GM23338 (cell line): ENCODE measurements at regions not wholly inside any gene's neighbourhood (a gene's known extent, or its start where the extent isn't known, plus 50 kb on each side); places are given as distances from the start of the nearest gene placed in this dataset.

Experiments
- ATAC-seq: fragments of 200-7000 bp; cut with Tn5 transposase; 3 replicates; pipeline ENCODE4 v1.9.1; 2020
- DNase-seq: peaks from one replicate; pipeline ENCODE4 v3.0.0-alpha.2; 2015; ENCODE audit warnings: low spot score
- H2AFZ ChIP-seq: fragments of 200-600 bp; sonication (generic); 2 replicates; pipeline ENCODE4 v1.8.0; 2016; ENCODE audit warnings: antibody characterized with exemption, mild to moderate bottlenecking, moderate library complexity
- H3F3A ChIP-seq: fragments of 200-600 bp; sonication (generic); replicated peaks from 2 replicates; pipeline ENCODE4 v1.8.0; 2017; ENCODE audit warnings: antibody characterized with exemption, mixed run types, low read depth
- H3K27ac ChIP-seq: fragments of 200-600 bp; sonication (generic); 2 replicates; pipeline ENCODE4 v1.6.1; 2016; ENCODE audit warnings: low read depth
- H3K27me3 ChIP-seq: fragments of 200-600 bp; sonication (generic); 2 replicates; pipeline ENCODE4 v1.8.0; 2016; ENCODE audit warnings: mild to moderate bottlenecking, mixed run types, moderate library complexity; ENCODE audit not compliant: insufficient read depth
- H3K36me3 ChIP-seq: fragments of 200-600 bp; sonication (generic); 2 replicates; pipeline ENCODE4 v1.8.0; 2016; ENCODE audit warnings: mild to moderate bottlenecking; ENCODE audit not compliant: insufficient read depth
- H3K4me1 ChIP-seq: fragments of 200-600 bp; sonication (generic); 2 replicates; pipeline ENCODE4 v1.8.0; 2016; ENCODE audit warnings: mild to moderate bottlenecking, moderate library complexity; ENCODE audit not compliant: insufficient read depth
- H3K4me2 ChIP-seq: fragments of 200-600 bp; sonication (generic); 2 replicates; pipeline ENCODE4 v1.7.1; 2017; ENCODE audit warnings: mixed run types
- H3K4me3 ChIP-seq: fragments of 200-600 bp; sonication (generic); 2 replicates; pipeline ENCODE4 v1.6.1; 2016; ENCODE audit warnings: mixed run types
- H3K79me2 ChIP-seq: fragments of 200-600 bp; sonication (generic); replicated peaks from 2 replicates; pipeline ENCODE4 v1.8.0; 2017; ENCODE audit warnings: mild to moderate bottlenecking; ENCODE audit not compliant: insufficient read depth
- H3K9me2 ChIP-seq: fragments of 200-600 bp; sonication (generic); 2 replicates; pipeline ENCODE4 v1.8.0; 2017; ENCODE audit not compliant: insufficient read depth
- H4K20me1 ChIP-seq: fragments of 200-600 bp; sonication (generic); replicated peaks from 2 replicates; pipeline ENCODE4 v1.8.0; 2017; ENCODE audit warnings: mild to moderate bottlenecking; ENCODE audit not compliant: insufficient read depth
- H3K27ac Mint-ChIP-seq: 2 replicates; pipeline ENCODE4 v1.8.0; 2020; ENCODE audit warnings: inconsistent platforms, mild to moderate bottlenecking, moderate library complexity, mixed read lengths
- H3K27me3 Mint-ChIP-seq: 3 replicates; pipeline ENCODE4 v1.8.0; 2022; ENCODE audit warnings: low read depth, mild to moderate bottlenecking, moderate library complexity, mixed read lengths, inconsistent platforms; ENCODE audit not compliant: insufficient read depth, poor library complexity
- H3K36me3 Mint-ChIP-seq: 3 replicates; pipeline ENCODE4 v1.8.0; 2021; ENCODE audit warnings: low read depth, mild to moderate bottlenecking, inconsistent platforms, moderate library complexity, mixed read lengths
- H3K4me1 Mint-ChIP-seq: 3 replicates; pipeline ENCODE4 v1.8.0; 2020; ENCODE audit warnings: mild to moderate bottlenecking, inconsistent platforms, mixed read lengths
- H3K4me3 Mint-ChIP-seq: 3 replicates; pipeline ENCODE4 v1.8.0; 2021; ENCODE audit warnings: moderate library complexity, mild to moderate bottlenecking, inconsistent platforms, mixed read lengths
- H3K9me3 Mint-ChIP-seq: 3 replicates; pipeline ENCODE4 v1.8.0; 2020; ENCODE audit warnings: moderate library complexity, mild to moderate bottlenecking, inconsistent platforms, mixed read lengths
- JUNB ChIP-seq: IDR thresholded peaks from one replicate; pipeline ENCODE4 v1.6.1; 2016; ENCODE audit warnings: antibody characterized with exemption; ENCODE audit not compliant: unreplicated experiment
- NANOG ChIP-seq: IDR thresholded peaks from 2 replicates; pipeline ENCODE4 v1.6.1; 2016; ENCODE audit warnings: antibody characterized with exemption, borderline replicate concordance
- POLR2AphosphoS5 ChIP-seq: IDR thresholded peaks from 2 replicates; pipeline ENCODE4 v1.6.1; 2016; ENCODE audit warnings: antibody characterized with exemption, low read depth
- ZNF114 ChIP-seq: fragments of 250-450 bp; sonication (Bioruptor Pico); IDR thresholded peaks from 2 replicates; pipeline ENCODE4 v1.5.0; 2020; ENCODE audit warnings: mild to moderate bottlenecking, moderate library complexity
- TF ChIP-seq, protein P1 (sequence below): IDR thresholded peaks from one replicate; pipeline ENCODE4 v1.6.1; 2018; ENCODE audit warnings: antibody characterized with exemption; ENCODE audit not compliant: unreplicated experiment
- TF ChIP-seq, protein P2 (sequence below): IDR thresholded peaks from 2 replicates; pipeline ENCODE4 v1.6.1; 2016; ENCODE audit warnings: antibody characterized with exemption

DNA sequence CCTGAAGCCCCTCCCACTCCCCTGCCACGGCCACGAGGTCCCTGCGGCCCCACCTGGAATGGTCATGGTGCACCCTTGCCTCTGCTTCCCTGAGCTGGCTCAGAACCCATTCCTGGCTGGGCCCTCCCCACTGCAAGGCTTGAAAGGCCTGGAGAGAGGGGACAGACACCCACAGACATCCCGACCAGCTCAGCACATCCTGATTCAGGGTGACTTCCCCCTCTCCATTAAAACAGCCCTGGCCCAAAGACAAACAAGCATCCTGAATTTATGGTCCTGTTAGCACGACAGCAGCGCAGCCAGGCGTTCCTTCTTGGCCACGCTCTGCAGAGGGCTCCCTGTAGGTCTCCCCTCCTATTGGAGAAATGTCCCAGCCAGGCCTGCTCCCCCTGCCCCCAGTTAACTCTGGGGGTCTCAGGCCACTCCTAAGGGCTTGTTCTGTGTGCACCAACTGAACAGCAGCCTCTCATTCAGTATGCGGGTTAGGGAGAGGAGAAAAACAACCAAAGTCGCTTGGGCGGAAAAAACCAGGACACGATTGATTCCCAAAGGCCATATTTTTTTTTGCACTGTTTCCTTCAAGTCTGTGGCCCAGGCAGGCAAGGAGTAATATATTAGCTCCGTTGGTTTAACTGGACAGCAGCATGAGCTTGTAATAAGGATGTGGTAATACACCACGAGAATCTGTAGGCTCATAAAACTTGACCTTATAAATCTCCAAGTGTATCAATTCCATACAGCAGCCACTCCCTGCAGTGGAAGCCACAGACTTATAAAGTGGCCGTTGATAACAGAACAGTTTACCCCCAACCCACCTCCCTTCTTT lies 106.7 kb upstream of the MSX1 start:
- no peak for DNase-seq
- H3K4me1 Mint-ChIP-seq: peaks cover 17% of the 10 kb centered on the region
- Histone ChIP-seq H3K4me2 (no peak overlapping the region), H3K4me3 (no peak overlapping the region), H2AFZ (no peak overlapping the region), H3K79me2 (no peaks in the 10 kb centered on the region), H3K27ac (no peak overlapping the region), H3K9me2 (no peaks in the 10 kb centered on the region), H3K36me3 (no peaks in the 10 kb centered on the region), H3F3A (no peaks in the 10 kb centered on the region), H4K20me1 (no peaks in the 10 kb centered on the region), H3K27me3 (no peaks in the 10 kb centered on the region), H3K4me1 (peaks cover 6% of the 10 kb centered on the region; the same call in 1 of the 2 replicates)
- TF ChIP-seq, protein P1, sequence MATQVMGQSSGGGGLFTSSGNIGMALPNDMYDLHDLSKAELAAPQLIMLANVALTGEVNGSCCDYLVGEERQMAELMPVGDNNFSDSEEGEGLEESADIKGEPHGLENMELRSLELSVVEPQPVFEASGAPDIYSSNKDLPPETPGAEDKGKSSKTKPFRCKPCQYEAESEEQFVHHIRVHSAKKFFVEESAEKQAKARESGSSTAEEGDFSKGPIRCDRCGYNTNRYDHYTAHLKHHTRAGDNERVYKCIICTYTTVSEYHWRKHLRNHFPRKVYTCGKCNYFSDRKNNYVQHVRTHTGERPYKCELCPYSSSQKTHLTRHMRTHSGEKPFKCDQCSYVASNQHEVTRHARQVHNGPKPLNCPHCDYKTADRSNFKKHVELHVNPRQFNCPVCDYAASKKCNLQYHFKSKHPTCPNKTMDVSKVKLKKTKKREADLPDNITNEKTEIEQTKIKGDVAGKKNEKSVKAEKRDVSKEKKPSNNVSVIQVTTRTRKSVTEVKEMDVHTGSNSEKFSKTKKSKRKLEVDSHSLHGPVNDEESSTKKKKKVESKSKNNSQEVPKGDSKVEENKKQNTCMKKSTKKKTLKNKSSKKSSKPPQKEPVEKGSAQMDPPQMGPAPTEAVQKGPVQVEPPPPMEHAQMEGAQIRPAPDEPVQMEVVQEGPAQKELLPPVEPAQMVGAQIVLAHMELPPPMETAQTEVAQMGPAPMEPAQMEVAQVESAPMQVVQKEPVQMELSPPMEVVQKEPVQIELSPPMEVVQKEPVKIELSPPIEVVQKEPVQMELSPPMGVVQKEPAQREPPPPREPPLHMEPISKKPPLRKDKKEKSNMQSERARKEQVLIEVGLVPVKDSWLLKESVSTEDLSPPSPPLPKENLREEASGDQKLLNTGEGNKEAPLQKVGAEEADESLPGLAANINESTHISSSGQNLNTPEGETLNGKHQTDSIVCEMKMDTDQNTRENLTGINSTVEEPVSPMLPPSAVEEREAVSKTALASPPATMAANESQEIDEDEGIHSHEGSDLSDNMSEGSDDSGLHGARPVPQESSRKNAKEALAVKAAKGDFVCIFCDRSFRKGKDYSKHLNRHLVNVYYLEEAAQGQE: no peak
- TF ChIP-seq POLR2AphosphoS5: no peak
- no peak overlapping the region for H3K4me3 Mint-ChIP-seq
- H3K27me3 Mint-ChIP-seq: peaks cover 5% of the 10 kb centered on the region
- no peaks in the 10 kb centered on the region for H3K9me3 Mint-ChIP-seq
- ATAC-seq: no peak
- H3K27ac Mint-ChIP-seq: no peak overlapping the region
- peaks cover 3% of the 10 kb centered on the region; the same call in 1 of the 3 replicates for H3K36me3 Mint-ChIP-seq

DNA sequence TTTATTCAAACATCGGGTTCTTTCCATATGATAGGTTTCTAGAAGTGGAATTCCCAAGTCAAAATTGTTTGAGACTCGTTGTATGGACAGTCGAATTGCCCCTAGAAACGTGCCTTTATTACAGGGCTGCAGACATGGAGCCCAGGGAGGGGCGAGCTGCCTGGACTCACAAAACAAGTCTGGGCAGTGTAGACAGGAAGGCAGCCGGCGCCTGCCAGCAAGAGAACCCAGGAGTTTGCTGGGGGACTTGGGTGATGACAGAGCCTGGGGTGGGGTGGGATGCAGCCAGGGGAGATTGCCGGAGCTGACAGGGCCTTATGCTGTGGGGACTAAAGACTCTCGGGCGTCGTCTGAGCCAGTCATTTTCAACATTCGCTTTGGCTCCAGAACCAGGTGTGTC lies 107.4 kb upstream of the MSX1 start:
- no peaks in the 10 kb centered on the region for H4K20me1 ChIP-seq
- Mint-ChIP-seq H3K27me3 (peaks cover 6% of the 10 kb centered on the region), H3K4me3 (no peak overlapping the region), H3K36me3 (peaks cover 6% of the 10 kb centered on the region), H3K9me3 (peaks cover 3% of the 10 kb centered on the region; the same call in 2 of the 3 replicates), H3K4me1 (peaks cover 17% of the 10 kb centered on the region), H3K27ac (no peak overlapping the region)
- no peak overlapping the region for H3K4me2 ChIP-seq
- H2AFZ ChIP-seq: no peak overlapping the region
- ATAC-seq: no peak
- no peaks in the 10 kb centered on the region for H3F3A ChIP-seq
- DNase-seq: no peak
- no peak overlapping the region for H3K4me3 ChIP-seq
- H3K79me2 ChIP-seq: no peaks in the 10 kb centered on the region
- H3K9me2 ChIP-seq: no peaks in the 10 kb centered on the region
- H3K27ac ChIP-seq: no peak overlapping the region
- no peaks in the 10 kb centered on the region for H3K36me3 ChIP-seq
- H3K4me1 ChIP-seq: peaks cover 6% of the 10 kb centered on the region; the same call in 1 of the 2 replicates
- no peaks in the 10 kb centered on the region for H3K27me3 ChIP-seq
- TF ChIP-seq NANOG (no peak), ZNF114 (CRISPR knock-in tag) (no peak), POLR2AphosphoS5 (no peak), JUNB (no peak)
- TF ChIP-seq, protein P2, sequence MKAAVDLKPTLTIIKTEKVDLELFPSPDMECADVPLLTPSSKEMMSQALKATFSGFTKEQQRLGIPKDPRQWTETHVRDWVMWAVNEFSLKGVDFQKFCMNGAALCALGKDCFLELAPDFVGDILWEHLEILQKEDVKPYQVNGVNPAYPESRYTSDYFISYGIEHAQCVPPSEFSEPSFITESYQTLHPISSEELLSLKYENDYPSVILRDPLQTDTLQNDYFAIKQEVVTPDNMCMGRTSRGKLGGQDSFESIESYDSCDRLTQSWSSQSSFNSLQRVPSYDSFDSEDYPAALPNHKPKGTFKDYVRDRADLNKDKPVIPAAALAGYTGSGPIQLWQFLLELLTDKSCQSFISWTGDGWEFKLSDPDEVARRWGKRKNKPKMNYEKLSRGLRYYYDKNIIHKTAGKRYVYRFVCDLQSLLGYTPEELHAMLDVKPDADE: no peak
- TF ChIP-seq, protein P1: no peak
